ENCODE measurements at regions not wholly inside any gene's neighbourhood (a gene's known extent, or its start where the extent isn't known, plus 50 kb on each side); places are given as distances from the start of the nearest gene placed in this dataset.

- Histone ChIP-seq H4K20me1 (ENCODE audit: insufficient read depth, low read length) (no peaks in the 10 kb centered on the region), H2AFZ (ENCODE audit: low read length) (no peak overlapping the region), H3K4me1 (ENCODE audit: low read length) (no peaks in the 10 kb centered on the region), H3K9ac (ENCODE audit: low read length) (no peak overlapping the region), H3K79me2 (ENCODE audit: low read length) (no peaks in the 10 kb centered on the region), H3K27me3 (replicated peaks; ENCODE audit: insufficient read depth, low read length) (no peaks in the 10 kb centered on the region), H3K27ac (ENCODE audit: low read length) (no peak overlapping the region), H3K36me3 (replicated peaks; ENCODE audit: insufficient read depth, low read length) (no peaks in the 10 kb centered on the region), H3K9me2 (replicated peaks; ENCODE audit: insufficient read depth, low read length) (no peaks in the 10 kb centered on the region), H3K4me2 (ENCODE audit: low read depth, low read length) (no peak overlapping the region), H3K4me3 (ENCODE audit: low read length) (no peak overlapping the region), H3K9me3 (replicated peaks; ENCODE audit: insufficient read depth, low read length) (no peaks in the 10 kb centered on the region), H3F3A (ENCODE audit: insufficient read depth, low read length) (no peaks in the 10 kb centered on the region)
- TF ChIP-seq CTCF (IDR thresholded peaks at IDR 0.05; ENCODE audit: low read length) = no peak
- no peak for TF ChIP-seq EZH2 (optimal IDR thresholded peaks at IDR 0.05; ENCODE audit: low read depth, low read length)
- TF ChIP-seq EZH2phosphoT487 (IDR thresholded peaks at IDR 0.05; ENCODE audit: low read length) = no peak
- no peak for DNase-seq
Observed at GRCh38 chr5:117701062-117701461, 1126.4 kb upstream of the SEMA6A start.

- H3K79me2 ChIP-seq (ENCODE audit: low read length) = no peaks in the 10 kb centered on the region
- no peak overlapping the region for H3K4me3 ChIP-seq (ENCODE audit: low read length)
- TF ChIP-seq EZH2phosphoT487 (IDR thresholded peaks at IDR 0.05; ENCODE audit: low read length) (no peak), EZH2 (optimal IDR thresholded peaks at IDR 0.05; ENCODE audit: low read depth, low read length) (no peak), CTCF (IDR thresholded peaks at IDR 0.05; ENCODE audit: low read length) (no peak)
- no peak for DNase-seq
- H3K9me3 ChIP-seq (replicated peaks; ENCODE audit: insufficient read depth, low read length) = no peaks in the 10 kb centered on the region
- no peaks in the 10 kb centered on the region for H3K9me2 ChIP-seq (replicated peaks; ENCODE audit: insufficient read depth, low read length)
- no peaks in the 10 kb centered on the region for H3F3A ChIP-seq (ENCODE audit: insufficient read depth, low read length)
- no peaks in the 10 kb centered on the region for H4K20me1 ChIP-seq (ENCODE audit: insufficient read depth, low read length)
- no peaks in the 10 kb centered on the region for H3K36me3 ChIP-seq (replicated peaks; ENCODE audit: insufficient read depth, low read length)
- H3K27me3 ChIP-seq (replicated peaks; ENCODE audit: insufficient read depth, low read length) = no peaks in the 10 kb centered on the region
- H3K4me1 ChIP-seq (ENCODE audit: low read length) = no peaks in the 10 kb centered on the region
- H2AFZ ChIP-seq (ENCODE audit: low read length) = no peak overlapping the region
- H3K9ac ChIP-seq (ENCODE audit: low read length) = no peak overlapping the region
- no peak overlapping the region for H3K27ac ChIP-seq (ENCODE audit: low read length)
- no peak overlapping the region for H3K4me2 ChIP-seq (ENCODE audit: low read depth, low read length)
Observed at GRCh38 chr5:117692606-117693005, 1118.0 kb upstream of the SEMA6A start.

GRCh38 chr5:117691081-117691870, 1116.7 kb upstream of the SEMA6A start:
- Histone ChIP-seq H3F3A (ENCODE audit: insufficient read depth, low read length) (no peaks in the 10 kb centered on the region), H3K9me3 (replicated peaks; ENCODE audit: insufficient read depth, low read length) (no peaks in the 10 kb centered on the region), H4K20me1 (ENCODE audit: insufficient read depth, low read length) (no peaks in the 10 kb centered on the region), H3K4me2 (ENCODE audit: low read depth, low read length) (no peak overlapping the region), H3K4me3 (ENCODE audit: low read length) (no peak overlapping the region), H3K79me2 (ENCODE audit: low read length) (no peaks in the 10 kb centered on the region), H3K4me1 (ENCODE audit: low read length) (no peaks in the 10 kb centered on the region), H3K36me3 (replicated peaks; ENCODE audit: insufficient read depth, low read length) (no peaks in the 10 kb centered on the region), H3K9me2 (replicated peaks; ENCODE audit: insufficient read depth, low read length) (no peaks in the 10 kb centered on the region), H2AFZ (ENCODE audit: low read length) (no peak overlapping the region), H3K27me3 (replicated peaks; ENCODE audit: insufficient read depth, low read length) (no peaks in the 10 kb centered on the region), H3K9ac (ENCODE audit: low read length) (no peak overlapping the region), H3K27ac (ENCODE audit: low read length) (no peak overlapping the region)
- DNase-seq = no peak
- no peak for TF ChIP-seq CTCF (IDR thresholded peaks at IDR 0.05; ENCODE audit: low read length)
- no peak for TF ChIP-seq EZH2 (optimal IDR thresholded peaks at IDR 0.05; ENCODE audit: low read depth, low read length)
- no peak for TF ChIP-seq EZH2phosphoT487 (IDR thresholded peaks at IDR 0.05; ENCODE audit: low read length)
